GM18511 (cell line): ENCODE measurements at regions not wholly inside any gene's neighbourhood (a gene's known extent, or its start where the extent isn't known, plus 50 kb on each side); places are given as distances from the start of the nearest gene placed in this dataset.
"Not testable (repeated sequence)": the region's sequence is repeated elsewhere in the genome, so short reads cannot be mapped to it uniquely, and the experiment has no call there.

Experiments used
- ATAC-seq: cut with Tn5 transposase; IDR thresholded peaks from one replicate; pipeline ENCODE4 v1.9.1; 2021; ENCODE audit warnings: mild to moderate bottlenecking, moderate library complexity; ENCODE audit not compliant: unreplicated experiment

DNA sequence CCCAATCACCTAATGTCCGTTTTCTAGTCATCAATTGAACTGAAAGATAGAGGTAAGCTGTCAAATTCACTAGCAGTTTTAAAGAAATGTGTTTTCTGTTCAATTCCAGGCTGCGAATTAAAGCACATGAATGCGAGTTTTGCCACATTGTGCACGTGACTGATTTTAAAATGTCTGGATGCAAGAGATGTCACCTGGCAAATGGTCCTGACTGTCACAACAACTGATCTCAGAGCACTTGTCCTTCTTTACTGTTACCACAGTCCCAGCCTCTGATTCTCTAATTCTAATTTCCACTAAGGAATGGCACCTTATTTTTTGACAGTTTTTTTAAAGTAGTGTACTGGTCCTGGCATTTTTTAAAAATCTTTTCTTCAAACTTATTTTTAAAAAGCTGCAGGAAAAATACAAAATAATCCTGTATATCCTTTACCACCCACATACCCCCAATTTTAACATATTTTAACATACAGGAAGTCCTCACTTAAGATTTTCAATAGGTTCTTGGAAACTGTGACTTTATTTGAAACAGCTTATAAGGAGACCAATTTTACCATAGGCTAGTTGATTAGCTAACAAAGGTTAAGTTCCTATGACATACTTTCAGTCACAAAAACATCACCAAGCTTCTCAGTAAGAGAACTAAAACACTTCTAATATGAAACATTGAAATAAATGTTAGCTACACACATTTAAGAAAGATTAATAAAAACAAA is 1364.3 kb downstream of the EFNA5 start:
- no peak for ATAC-seq

DNA sequence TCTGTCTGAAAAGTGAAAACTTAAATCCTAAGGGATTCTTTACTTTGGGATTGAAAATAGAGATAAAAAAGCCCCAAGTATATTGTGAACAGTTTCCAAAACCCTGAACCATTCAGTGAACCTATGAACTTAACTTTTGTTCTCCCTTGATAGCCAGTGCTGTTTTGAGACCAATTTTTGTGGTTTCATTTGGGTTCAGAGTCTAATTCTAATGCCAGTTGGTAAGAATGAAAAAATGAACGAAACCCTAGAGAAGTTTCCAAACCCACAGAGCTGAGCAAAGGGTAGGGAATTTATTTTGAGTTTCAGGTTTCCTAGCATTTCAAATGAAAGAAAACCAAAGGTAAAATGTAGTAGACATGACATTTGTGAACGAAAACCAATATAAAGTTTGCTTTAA is 1366.8 kb downstream of the EFNA5 start:
- no peak for ATAC-seq

DNA sequence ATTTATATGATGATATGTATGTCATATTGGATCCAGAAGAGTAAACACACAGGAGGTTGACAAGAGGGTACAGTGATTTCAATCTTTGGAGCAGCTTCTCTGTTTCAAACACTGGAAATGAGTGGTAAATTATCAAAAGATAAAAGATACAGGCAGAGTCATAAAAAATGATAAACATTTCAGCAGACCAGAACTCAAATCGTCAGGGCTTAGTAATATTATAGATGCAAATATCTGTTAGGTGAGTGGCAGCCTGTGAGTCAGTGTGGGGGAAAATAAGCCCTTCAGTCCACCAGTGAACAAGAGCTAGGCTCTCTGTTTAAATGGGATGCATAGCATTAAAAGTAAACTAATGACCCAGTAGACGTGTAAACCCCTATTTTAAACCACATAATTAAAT is 1378.1 kb downstream of the EFNA5 start:
- ATAC-seq: no peak

DNA sequence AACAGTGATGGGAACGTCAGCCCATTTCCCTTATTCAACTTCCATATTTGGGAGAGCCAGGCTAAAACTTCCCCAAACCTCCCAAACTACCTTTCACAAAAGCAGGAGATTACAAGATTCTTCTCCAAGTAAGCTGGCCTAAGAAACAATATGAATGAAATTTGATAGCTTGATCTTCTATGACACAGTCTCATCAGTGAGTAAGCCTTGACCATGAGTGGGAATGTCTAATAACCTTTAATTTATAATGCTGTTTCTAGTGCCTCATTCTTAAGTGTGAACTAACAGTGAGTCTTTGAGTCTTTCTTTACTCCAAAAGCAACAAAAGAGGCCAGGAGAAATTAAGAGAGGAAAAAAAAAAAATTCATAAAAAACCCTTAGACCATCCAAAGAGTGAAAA is 1379.9 kb downstream of the EFNA5 start:
- ATAC-seq: no peak

DNA sequence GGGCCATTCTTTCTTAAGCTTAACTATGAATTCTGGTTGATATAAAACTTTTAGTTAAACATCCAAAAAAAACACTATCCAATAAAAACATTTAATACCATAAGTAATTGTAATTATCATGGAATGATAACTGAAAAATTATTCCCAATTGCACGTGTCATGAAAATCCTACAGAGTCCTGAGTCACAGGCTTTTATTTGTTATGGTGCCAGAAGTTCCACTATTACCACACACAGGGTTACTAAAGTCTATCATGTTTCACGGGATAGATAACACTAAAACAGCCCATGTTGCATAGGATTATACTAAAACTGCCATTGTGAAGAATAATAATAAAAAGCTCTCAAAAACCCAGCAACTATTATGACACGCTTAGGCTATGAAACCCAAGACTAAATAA is 1381.8 kb downstream of the EFNA5 start:
- ATAC-seq: no peak

DNA sequence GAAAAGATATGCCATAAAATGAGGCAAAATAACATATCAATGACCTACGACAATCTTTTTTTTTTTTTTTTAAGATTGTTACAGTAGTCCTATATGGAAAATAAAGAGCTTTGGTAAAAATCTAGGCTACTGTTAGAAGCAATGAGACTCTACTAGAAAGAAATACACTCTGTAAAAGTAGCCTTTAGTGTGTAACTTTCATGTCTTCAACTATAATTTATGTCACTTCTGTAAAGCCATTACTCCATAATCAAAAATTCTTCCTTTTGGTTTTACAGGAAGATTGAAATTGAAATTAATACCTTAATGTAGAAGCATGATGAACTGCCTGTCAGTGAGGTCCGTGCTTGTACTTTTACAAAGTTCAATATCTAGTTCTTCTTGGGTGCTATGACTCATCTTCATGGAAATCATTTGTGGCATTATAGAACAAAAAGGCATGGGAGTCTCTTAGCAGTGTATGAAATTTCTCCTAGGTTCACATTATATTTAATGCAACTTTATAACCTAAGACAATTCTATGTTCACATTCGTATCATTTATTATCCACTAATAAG is 1393.1 kb downstream of the EFNA5 start:
- no peak for ATAC-seq

DNA sequence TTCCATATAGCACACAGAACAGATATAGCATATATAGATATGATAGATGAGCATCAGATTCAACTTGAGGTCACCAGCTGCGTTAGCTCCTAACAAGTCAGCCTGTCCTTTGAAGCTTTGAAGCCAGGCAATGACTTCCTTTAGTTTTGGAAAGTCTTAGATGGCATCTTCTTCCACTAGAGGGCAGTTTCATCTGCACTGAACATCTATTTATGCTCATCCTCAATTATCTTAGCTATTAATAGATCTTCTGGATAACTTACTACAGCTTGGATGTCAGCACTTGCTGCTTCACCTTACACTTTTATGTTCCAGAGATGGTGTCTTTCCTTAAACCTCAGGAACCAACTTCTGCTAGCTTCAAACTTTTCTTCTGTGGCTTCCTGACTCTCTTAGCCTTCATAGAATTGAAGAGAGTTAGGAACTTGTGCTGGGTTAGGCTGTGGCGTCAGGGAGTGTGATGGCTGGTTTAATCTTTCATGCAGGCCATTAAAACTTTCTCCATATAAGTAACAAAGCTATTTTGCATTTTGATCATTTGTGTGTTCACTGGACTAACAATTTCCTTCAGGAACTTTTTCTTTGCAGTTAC is 1401.4 kb downstream of the EFNA5 start:
- ATAC-seq: no peak

DNA sequence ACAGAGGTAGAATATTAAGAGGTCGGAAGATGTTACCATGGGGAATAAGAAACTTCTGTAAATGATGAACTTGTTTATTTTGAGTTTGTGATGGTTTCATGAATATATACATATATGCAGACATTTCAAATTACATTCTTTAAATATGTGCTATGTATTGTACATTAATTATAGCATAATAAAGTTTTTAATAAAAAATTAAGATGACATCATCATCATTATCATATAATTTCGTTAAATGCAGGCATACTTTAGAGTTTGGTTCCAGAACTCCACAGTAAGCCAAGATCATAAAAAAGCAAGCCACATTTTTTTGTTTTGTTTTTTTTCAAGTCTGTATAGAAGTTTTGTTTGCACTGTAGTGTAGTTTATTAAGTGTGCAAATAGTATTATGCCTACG is 1403.5 kb downstream of the EFNA5 start:
- no peak for ATAC-seq

DNA sequence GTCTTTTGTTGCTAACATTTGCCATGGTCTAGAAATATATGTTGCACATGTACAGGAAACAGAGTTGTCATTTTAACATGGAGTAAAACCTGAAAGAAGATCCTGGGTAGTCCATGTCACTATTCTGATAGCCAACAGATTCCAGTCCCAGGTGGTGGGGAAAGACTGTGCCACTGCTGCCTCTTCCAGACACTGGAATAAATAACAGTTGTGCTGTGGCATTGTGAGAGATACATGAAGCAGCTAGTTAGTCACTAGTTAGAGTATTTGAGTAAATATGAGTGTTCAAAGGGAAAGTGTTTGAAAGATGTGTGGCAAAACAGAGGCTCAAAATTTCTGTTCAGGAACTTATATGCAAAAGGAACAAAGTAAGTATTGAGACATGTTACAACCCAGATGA is 1408.3 kb downstream of the EFNA5 start:
- ATAC-seq: no peak

DNA sequence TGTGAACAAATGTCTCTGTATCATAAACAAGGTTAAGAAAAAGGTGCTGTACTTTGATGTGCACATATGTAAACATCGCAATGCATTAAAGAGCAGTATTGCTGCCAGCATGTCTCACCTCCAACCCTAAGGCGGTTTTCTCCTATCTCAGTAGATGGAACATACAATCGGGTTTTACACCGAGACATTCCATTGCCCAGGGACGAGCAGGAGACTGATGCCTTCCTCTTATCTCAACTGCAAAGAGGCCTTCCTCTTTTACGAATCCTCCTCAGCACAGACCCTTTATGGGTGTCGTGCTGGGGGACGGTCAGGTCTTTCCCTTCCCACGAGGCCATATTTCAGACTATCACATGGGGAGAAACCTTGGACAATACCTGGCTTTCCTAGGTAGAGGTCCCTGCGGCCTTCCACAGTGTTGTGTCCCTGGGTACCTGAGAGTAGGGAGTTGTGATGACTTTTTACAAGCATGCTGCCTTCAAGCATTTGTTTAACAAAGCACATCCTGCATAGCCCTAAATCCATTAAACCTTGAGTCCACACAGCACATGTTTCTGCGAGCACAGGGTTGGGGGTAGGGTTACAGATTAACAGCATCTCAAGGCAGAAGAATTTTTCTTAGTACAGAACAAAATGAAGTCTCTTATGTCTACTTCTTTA is 1411.2 kb downstream of the EFNA5 start:
- ATAC-seq: not testable (repeated sequence)

DNA sequence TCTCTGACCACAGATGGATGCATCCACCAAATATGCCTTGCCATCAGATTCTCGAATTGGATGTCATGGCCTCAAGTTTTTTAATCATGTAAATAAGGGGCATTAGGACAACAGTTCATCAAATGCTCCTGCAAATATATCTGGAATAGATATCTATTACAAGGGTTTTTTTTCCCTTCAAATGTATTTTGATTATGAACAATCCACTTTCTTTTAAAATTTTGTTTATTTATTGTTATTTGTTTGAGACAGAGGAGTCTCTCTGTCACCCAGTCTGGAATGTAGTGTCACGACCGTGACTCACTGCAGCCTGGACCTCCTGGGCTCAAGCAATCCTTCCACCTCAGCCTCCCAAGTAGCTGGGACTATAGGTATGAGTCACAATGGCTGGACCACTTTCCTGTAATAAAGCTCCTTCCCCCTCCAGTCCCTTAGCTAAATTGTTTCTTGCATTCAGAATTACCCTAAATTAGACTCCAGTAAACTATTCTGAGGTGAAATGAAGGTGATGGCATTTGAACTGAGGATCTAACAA is 1412.1 kb downstream of the EFNA5 start:
- no peak for ATAC-seq

DNA sequence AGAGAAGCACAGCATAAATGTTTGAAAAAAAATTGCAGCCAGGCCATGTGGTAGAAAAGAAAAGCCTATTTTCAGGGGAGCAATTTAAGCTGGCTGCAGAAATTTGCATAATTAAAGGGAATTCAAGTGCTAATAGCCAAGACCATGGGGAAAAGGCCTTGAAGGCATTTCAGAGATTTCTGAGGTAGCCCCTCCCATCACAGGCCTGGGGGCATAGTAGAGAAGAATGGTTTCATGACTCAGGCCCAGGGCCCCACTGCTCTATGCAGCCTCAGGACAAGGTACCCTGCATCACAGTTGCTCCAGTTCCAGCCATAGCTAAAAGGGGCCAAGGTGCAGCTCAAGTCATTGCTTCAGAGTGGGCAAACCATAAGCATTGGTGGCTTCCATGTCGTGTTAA is 1416.0 kb downstream of the EFNA5 start:
- no peak for ATAC-seq

DNA sequence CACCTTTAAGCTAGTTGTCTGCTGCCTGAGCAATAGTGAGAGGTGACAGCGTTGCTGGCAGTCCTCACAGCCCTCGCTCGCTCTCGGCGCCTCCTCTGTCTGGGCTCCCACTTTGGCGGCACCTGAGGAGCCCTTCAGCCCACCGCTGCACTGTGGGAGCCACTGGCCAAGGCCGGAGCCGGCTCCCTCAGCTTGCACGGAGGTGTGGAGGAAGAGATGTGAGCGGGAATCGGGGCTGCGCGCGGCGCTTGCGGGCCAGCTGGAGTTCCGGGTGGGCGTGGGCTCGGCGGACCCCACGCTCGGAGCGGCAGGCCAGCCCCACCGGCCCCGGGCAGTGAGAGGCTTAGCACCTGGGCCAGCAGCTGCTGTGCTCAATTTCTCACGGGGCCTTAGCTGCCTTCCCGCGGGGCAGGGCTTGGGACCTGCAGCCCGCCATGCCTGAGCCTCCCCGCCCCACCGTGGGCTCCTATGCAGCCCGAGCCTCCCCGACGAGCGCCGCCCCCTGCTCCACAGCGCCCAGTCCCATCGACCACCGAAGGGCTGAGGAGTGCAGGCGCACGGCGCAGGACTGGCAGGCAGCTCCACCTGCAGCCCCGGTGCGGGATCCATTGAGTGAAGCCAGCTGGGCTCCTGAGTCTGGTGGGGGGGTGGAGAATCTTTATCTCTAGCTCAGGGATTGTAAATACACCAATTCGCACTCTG is 1424.5 kb downstream of the EFNA5 start:
- ATAC-seq: not testable (repeated sequence)

DNA sequence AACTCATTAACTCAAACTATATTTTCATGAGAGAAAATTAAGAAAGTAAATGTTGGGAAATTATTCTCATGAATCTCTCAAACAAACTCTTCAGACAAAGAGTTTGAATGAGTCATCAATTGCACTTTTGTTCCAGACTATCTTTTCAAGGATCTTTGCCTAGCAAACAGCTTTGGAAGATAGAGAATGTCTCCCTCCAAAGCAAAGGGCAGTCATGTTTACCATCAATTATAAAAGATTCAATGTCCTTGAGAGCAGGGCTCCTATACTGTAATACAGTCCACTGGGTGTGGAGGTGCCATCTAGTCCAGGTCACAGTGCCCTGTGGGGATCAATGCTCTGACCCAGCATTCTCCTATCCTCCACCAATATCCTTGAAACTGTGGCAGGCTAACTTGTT is 1429.3 kb downstream of the EFNA5 start:
- no peak for ATAC-seq

DNA sequence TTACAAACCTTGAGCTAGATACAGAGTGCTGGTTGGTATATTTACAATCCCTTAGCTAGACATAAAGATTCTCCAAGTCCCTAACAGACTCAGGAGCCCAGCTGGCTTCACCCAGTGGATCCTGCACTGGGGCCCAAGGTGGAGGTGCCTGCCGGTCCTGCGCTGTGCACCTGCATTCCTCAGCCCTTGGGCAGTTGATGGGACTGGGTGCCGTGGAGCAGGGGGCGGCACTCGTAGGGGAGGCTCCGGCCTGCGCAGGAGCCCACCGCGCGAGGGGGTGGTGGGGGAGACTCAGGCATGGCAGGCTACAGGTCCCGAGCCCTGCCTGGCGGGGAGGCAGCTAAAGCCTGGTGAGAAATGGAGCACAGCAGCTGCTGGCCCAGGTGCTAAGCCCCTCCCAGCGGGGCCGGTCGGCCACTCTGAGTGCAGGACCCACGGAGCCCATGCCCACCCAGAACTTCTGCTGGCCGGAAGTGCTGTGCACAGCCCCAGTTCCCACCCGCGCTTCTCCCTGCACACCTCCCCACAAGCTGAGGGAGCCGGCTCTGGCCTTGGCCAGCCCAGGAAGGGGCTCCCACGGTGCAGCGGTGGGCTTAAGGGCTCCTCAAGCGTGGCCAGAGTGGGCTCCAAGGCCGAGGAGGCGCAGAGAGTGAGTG is 1464.7 kb downstream of the EFNA5 start:
- ATAC-seq: no peak

DNA sequence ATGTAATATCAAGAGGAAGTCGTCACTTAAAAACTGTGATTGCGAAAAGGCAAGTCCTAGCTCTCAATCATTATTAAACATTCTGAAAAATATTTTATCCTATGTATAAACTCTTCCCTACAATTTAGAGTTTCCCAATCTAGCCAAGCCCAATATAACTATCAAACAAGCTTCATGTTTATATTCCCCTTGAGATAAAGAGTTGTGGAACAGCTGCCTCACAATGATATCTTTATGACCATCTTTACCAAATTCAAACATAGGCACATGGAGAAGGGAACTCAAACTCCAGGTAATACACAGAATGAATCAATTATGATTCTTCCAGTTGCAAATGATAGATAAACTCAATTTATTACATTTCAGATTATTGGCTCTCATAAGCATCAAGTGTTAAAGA is 1468.7 kb downstream of the EFNA5 start:
- ATAC-seq: no peak

DNA sequence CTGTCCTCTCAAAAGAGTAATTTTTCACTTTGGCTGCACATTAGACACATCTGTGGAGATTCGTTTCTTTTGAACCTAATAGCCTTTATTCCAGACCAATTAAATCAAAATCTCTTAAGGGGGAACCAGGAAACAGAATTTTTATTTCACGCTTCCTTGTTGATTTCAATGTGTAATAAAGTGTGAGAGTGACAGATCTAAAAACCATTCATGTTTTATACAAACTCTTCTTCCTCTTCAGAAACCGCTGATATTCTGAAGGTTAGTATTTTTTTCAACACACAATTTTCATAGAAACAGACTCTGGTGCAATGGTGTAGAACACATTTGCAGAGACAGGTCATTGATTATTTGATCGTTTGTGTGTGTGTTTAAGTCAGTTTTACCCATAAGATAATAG is 1469.8 kb downstream of the EFNA5 start:
- ATAC-seq: no peak

DNA sequence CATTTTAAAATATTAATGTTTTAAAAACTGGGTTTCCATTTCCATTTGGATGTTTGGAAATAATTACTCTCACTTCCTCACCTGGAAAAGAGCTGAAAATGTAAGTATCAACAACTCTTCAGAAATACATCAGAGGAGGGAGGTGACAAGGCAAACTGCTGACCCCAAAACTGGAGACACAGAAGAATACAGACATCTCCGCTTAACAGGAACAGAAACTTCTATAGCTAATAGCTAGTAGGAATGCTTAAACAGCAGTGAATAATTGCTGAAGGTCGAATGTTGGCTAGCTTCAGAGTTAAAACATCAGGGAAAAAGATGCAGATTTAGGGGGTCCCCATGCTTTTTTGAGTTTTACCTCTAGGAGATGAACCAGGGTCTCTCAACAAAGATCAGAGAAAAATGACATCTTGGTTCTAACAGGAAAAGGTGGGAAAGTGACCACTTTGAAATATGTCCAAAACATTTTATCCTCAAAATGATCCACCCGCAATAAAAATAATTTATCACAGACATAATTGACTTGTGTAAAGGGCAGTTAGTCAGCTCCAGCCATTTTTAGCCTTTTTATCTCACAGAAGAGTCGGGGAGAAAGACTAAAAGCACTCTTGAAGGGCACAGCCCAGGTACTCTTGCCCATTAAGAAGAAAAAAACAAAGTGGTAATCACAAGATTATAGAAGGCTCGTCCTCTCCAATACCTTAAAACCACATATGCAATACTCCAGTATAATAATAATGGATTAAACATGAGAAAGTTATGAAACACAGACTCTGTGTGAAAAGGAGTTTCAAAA is 1474.9 kb downstream of the EFNA5 start:
- no peak for ATAC-seq

DNA sequence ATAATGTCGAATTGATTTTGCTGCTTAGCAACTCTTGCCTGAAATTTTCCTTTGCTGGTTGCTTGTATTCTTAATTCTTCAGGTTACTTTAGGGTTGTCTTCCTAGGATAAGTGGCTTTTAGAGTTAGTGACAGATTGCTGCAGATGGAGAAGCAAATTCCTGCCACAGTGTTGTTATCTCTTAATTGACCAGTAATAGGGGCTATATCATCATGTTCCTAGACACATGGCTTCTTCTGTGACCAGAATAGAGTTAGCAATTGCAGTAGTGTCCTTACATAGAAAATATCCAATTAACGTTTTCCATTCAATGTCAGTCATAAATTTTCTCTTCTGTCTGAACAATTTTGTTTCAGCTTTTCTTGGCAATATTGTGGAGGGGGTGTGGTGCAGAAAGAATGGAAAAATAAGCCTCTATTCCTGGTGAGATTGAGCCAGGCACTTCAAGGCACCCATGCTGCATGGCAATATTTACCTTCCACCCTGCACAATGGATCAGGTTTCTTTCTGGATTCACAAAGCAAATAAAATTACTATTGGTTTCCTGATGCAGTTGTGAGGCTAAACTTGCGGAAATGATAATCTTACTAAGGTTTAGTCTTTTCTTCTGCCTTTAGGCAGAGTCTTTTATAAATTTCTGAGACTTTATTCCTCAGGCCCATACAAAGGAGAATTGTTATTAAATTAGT is 1481.5 kb downstream of the EFNA5 start:
- no peak for ATAC-seq
